ENCODE measurements at regions not wholly inside any gene's neighbourhood (a gene's known extent, or its start where the extent isn't known, plus 50 kb on each side); places are given as distances from the start of the nearest gene placed in this dataset.

GRCh38 chr14:39851202-39851601 lies 419.0 kb upstream of the FBXO33 start:
- no peak for DNase-seq
- H3K4me3 ChIP-seq = no peak overlapping the region
- no peaks in the 10 kb centered on the region for H3K36me3 ChIP-seq
- H3K4me1 ChIP-seq = no peaks in the 10 kb centered on the region
- WGBS, 2 donors = 37 to 66% methylated on average over 1 of the region's 1 CpG
- H3K9me3 ChIP-seq = no peaks in the 10 kb centered on the region
- no peak for TF ChIP-seq CTCF (IDR thresholded peaks at IDR 0.05)
- no peaks in the 10 kb centered on the region for H3K27me3 ChIP-seq
- H3K27ac ChIP-seq = no peak overlapping the region
- ATAC-seq = no peak
- no peak for FAIRE-seq
- intact Hi-C loops (cut with DNase I) = no loop called here

GRCh38 chr14:39847852-39848251 lies 415.6 kb upstream of the FBXO33 start:
- DNase-seq (no peak), FAIRE-seq (no peak), ATAC-seq (no peak)
- no peak overlapping the region for H3K4me3 ChIP-seq
- H3K27ac ChIP-seq = no peak overlapping the region
- no peak for TF ChIP-seq CTCF (IDR thresholded peaks at IDR 0.05)
- no peaks in the 10 kb centered on the region for H3K9me3 ChIP-seq
- intact Hi-C loops (cut with DNase I) = no loop called here
- no peaks in the 10 kb centered on the region for H3K36me3 ChIP-seq
- no peaks in the 10 kb centered on the region for H3K4me1 ChIP-seq
- no peaks in the 10 kb centered on the region for H3K27me3 ChIP-seq
- 40 to 43% methylated on average over 5 of the region's 5 CpGs for WGBS, 2 donors

- no peaks in the 10 kb centered on the region for H3K9me3 ChIP-seq
- no peaks in the 10 kb centered on the region for H3K27me3 ChIP-seq
- no peak for FAIRE-seq
- no peak for DNase-seq
- no peaks in the 10 kb centered on the region for H3K4me1 ChIP-seq
- no peaks in the 10 kb centered on the region for H3K36me3 ChIP-seq
- no peak overlapping the region for H3K27ac ChIP-seq
- H3K4me3 ChIP-seq = no peak overlapping the region
- no peak for ATAC-seq
- intact Hi-C loops (cut with DNase I) = no loop called here
- TF ChIP-seq CTCF (IDR thresholded peaks at IDR 0.05) = no peak
These were observed 415.0 kb upstream of the FBXO33 start for GRCh38 chr14:39847194-39847593.

- intact Hi-C loops (cut with DNase I) = no loop called here
- Histone ChIP-seq H3K36me3 (no peaks in the 10 kb centered on the region), H3K4me1 (no peaks in the 10 kb centered on the region), H3K9me3 (no peaks in the 10 kb centered on the region), H3K27ac (no peak overlapping the region), H3K4me3 (no peak overlapping the region), H3K27me3 (no peaks in the 10 kb centered on the region)
- ATAC-seq (no peak), FAIRE-seq (no peak), DNase-seq (no peak)
- no peak for TF ChIP-seq CTCF (IDR thresholded peaks at IDR 0.05)
- 74 to 83% methylated on average over 5 of the region's 5 CpGs for WGBS, 2 donors
These were observed 411.6 kb upstream of the FBXO33 start for GRCh38 chr14:39843881-39844280.

GRCh38 chr14:39841088-39841487 lies 408.9 kb upstream of the FBXO33 start:
- DNase-seq (no peak), FAIRE-seq (no peak), ATAC-seq (no peak)
- Histone ChIP-seq H3K4me3 (no peak overlapping the region), H3K36me3 (no peaks in the 10 kb centered on the region), H3K27me3 (no peaks in the 10 kb centered on the region), H3K27ac (no peak overlapping the region), H3K4me1 (no peaks in the 10 kb centered on the region), H3K9me3 (no peaks in the 10 kb centered on the region)
- no peak for TF ChIP-seq CTCF (IDR thresholded peaks at IDR 0.05)
- intact Hi-C loops (cut with DNase I) = no loop called here

Data from pancreas (tissue), 10 donors.